Endothelial cell of umbilical vein (primary cell): ENCODE measurements at regions not wholly inside any gene's neighbourhood (a gene's known extent, or its start where the extent isn't known, plus 50 kb on each side); places are given as distances from the start of the nearest gene placed in this dataset.

Source experiments
- CTCF ChIP-seq, 2 donors: IDR thresholded peaks; 1 replicate in 1 of 2; 2 replicates in 1 of 2; pipeline ENCODE4 v1.5.1; 2011; ENCODE audit warnings: low read length in 2 of 2, mild to moderate bottlenecking in 2 of 2, moderate library complexity in 2 of 2, control low read depth in 1 of 2, inconsistent platforms in 1 of 2, low read depth in 1 of 2; ENCODE audit not compliant: insufficient read depth in 1 of 2; ENCODE audit errors: extremely low read depth in 1 of 2
- EZH2 ChIP-seq: IDR thresholded peaks from 2 replicates; pipeline ENCODE4 v1.6.1; 2012; ENCODE audit warnings: borderline replicate concordance, low read depth, mild to moderate bottlenecking, moderate library complexity, low read length, inconsistent platforms; ENCODE audit not compliant: severe bottlenecking
- GATA2 ChIP-seq: IDR thresholded peaks from 2 replicates; pipeline ENCODE4 v1.7.0; 2011; ENCODE audit warnings: low read depth, mild to moderate bottlenecking, moderate library complexity, mixed read lengths, low read length; ENCODE audit not compliant: insufficient read length, insufficient read depth
- JUN ChIP-seq: IDR thresholded peaks from 2 replicates; pipeline ENCODE4 v1.6.1; 2011; ENCODE audit warnings: borderline replicate concordance, low read depth; ENCODE audit not compliant: insufficient read length, insufficient read depth
- MAX ChIP-seq: IDR thresholded peaks from 2 replicates; pipeline ENCODE4 v1.6.1; 2011; ENCODE audit not compliant: insufficient read depth, insufficient read length
- MYC ChIP-seq: IDR thresholded peaks from one replicate; pipeline ENCODE4 v1.6.1; 2011; ENCODE audit warnings: mild to moderate bottlenecking, low read depth, low read length
- POLR2A ChIP-seq: IDR thresholded peaks from 2 replicates; pipeline ENCODE4 v1.6.1; 2012; ENCODE audit warnings: low read depth, mild to moderate bottlenecking, control low read depth, low read length
- POLR2AphosphoS5 ChIP-seq: IDR thresholded peaks from 2 replicates; pipeline ENCODE4 v1.6.1; 2012; ENCODE audit warnings: low read depth, mild to moderate bottlenecking, control low read depth, low read length, moderate library complexity; ENCODE audit not compliant: insufficient read depth

- no peak for TF ChIP-seq POLR2AphosphoS5
- no peak for TF ChIP-seq CTCF (IDR thresholded peaks at IDR 0.05; ENCODE audit: extremely low read depth in 1 of 2, insufficient read depth in 1 of 2, low read depth in 1 of 2, low read length in 2 of 2)
- TF ChIP-seq POLR2A = no peak
- TF ChIP-seq MAX = no peak
- TF ChIP-seq JUN = no peak
- no peak for TF ChIP-seq EZH2
- no peak for TF ChIP-seq MYC
- no peak for TF ChIP-seq GATA2
Observed at GRCh38 chr2:70393881-70394280, 92.0 kb upstream of the FAM136A start.
